ENCODE measurements at regions not wholly inside any gene's neighbourhood (a gene's known extent, or its start where the extent isn't known, plus 50 kb on each side); places are given as distances from the start of the nearest gene placed in this dataset.

GRCh38 chr9:121593066-121593465, 58.4 kb upstream of the DAB2IP start:
- no peaks in the 10 kb centered on the region for H4K20me1 ChIP-seq (ENCODE audit: control insufficient read depth, insufficient read depth)
- no peak overlapping the region for H3K4me2 ChIP-seq (ENCODE audit: control insufficient read depth, insufficient read depth)
- H3K27ac ChIP-seq (ENCODE audit: control insufficient read depth, insufficient read depth) = no peak overlapping the region
- CTCF ChIA-PET = no interaction called here
- no peak overlapping the region for H2AFZ ChIP-seq (ENCODE audit: control insufficient read depth, low read depth, low read length)
- no peak for FAIRE-seq
- no TSS peak for BruUV-seq (replicated peaks)
- no peaks in the 10 kb centered on the region for H3K79me2 ChIP-seq (ENCODE audit: control insufficient read depth, insufficient read depth, low read length)
- in situ Hi-C loops (cut with MboI) (no loop called here), intact Hi-C loops (cut with micrococcal nuclease; ENCODE audit: unreplicated experiment) (no loop called here)
- POLR2A ChIA-PET = no interaction called here
- TF ChIP-seq CBX3 (IDR thresholded peaks at IDR 0.05; ENCODE audit: borderline replicate concordance, low read depth) = no peak
- TF ChIP-seq TCF12 (IDR thresholded peaks at IDR 0.05; ENCODE audit: low read depth, low read length) = no peak
- no peak for TF ChIP-seq CREB1 (IDR thresholded peaks at IDR 0.05; ENCODE audit: low read depth)
- TF ChIP-seq, protein P1, sequence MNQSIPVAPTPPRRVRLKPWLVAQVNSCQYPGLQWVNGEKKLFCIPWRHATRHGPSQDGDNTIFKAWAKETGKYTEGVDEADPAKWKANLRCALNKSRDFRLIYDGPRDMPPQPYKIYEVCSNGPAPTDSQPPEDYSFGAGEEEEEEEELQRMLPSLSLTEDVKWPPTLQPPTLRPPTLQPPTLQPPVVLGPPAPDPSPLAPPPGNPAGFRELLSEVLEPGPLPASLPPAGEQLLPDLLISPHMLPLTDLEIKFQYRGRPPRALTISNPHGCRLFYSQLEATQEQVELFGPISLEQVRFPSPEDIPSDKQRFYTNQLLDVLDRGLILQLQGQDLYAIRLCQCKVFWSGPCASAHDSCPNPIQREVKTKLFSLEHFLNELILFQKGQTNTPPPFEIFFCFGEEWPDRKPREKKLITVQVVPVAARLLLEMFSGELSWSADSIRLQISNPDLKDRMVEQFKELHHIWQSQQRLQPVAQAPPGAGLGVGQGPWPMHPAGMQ (IDR thresholded peaks at IDR 0.05; ENCODE audit: borderline replicate concordance) = no peak
- no peak for TF ChIP-seq ZSCAN29 (IDR thresholded peaks at IDR 0.05)
- TF ChIP-seq RFX5 (IDR thresholded peaks at IDR 0.05; ENCODE audit: low read depth, low read length) = no peak
- no peak for TF ChIP-seq BCL11A (IDR thresholded peaks at IDR 0.05; ENCODE audit: low read depth, low read length)
- TF ChIP-seq, protein P2, sequence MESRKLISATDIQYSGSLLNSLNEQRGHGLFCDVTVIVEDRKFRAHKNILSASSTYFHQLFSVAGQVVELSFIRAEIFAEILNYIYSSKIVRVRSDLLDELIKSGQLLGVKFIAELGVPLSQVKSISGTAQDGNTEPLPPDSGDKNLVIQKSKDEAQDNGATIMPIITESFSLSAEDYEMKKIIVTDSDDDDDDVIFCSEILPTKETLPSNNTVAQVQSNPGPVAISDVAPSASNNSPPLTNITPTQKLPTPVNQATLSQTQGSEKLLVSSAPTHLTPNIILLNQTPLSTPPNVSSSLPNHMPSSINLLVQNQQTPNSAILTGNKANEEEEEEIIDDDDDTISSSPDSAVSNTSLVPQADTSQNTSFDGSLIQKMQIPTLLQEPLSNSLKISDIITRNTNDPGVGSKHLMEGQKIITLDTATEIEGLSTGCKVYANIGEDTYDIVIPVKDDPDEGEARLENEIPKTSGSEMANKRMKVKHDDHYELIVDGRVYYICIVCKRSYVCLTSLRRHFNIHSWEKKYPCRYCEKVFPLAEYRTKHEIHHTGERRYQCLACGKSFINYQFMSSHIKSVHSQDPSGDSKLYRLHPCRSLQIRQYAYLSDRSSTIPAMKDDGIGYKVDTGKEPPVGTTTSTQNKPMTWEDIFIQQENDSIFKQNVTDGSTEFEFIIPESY (IDR thresholded peaks at IDR 0.05) = no peak
- no peak for TF ChIP-seq ZNF622 (IDR thresholded peaks at IDR 0.05)
- no peak for TF ChIP-seq IKZF1 (conservative IDR thresholded peaks at IDR 0.05)
- no peak for TF ChIP-seq MXI1 (IDR thresholded peaks at IDR 0.05; ENCODE audit: low read depth, low read length)
- TF ChIP-seq NFYA (IDR thresholded peaks at IDR 0.05; ENCODE audit: borderline replicate concordance, low read depth, low read length) = no peak
- TF ChIP-seq, protein P3, sequence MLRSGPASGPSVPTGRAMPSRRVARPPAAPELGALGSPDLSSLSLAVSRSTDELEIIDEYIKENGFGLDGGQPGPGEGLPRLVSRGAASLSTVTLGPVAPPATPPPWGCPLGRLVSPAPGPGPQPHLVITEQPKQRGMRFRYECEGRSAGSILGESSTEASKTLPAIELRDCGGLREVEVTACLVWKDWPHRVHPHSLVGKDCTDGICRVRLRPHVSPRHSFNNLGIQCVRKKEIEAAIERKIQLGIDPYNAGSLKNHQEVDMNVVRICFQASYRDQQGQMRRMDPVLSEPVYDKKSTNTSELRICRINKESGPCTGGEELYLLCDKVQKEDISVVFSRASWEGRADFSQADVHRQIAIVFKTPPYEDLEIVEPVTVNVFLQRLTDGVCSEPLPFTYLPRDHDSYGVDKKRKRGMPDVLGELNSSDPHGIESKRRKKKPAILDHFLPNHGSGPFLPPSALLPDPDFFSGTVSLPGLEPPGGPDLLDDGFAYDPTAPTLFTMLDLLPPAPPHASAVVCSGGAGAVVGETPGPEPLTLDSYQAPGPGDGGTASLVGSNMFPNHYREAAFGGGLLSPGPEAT (IDR thresholded peaks at IDR 0.05; ENCODE audit: low read depth) = no peak
- H3K27me3 ChIP-seq (replicated peaks in 1 of 2; ENCODE audit: control insufficient read depth in 2 of 2, insufficient read depth in 2 of 2, low read length in 1 of 2) = no peaks in the 10 kb centered on the region; a peak in 3 of 4 replicates
- H3K4me3 ChIP-seq = no peak overlapping the region
- SMC1A ChIA-PET (ENCODE audit: uncharacterized antibody, unreplicated experiment) = no interaction called here
- H3K36me3 ChIP-seq (ENCODE audit: control insufficient read depth in 2 of 2, insufficient read depth in 2 of 2, low read length in 1 of 2) = no peaks in the 10 kb centered on the region
- DNase-seq (ENCODE audit: low read depth, low spot score) = no peak
- H3K9me3 ChIP-seq (replicated peaks; ENCODE audit: control insufficient read depth, insufficient read depth, low read length) = no peaks in the 10 kb centered on the region; the same call in 1 of the 3 replicates
- ATAC-seq = no peak
- no peaks in the 10 kb centered on the region for H3K4me1 ChIP-seq (ENCODE audit: control insufficient read depth, insufficient read depth, low read length)
- no peak overlapping the region for H3K9ac ChIP-seq (ENCODE audit: control insufficient read depth, insufficient read depth, low read length)
- RAD21 ChIA-PET (ENCODE audit: unreplicated experiment) = no interaction called here
- WGBS (ENCODE audit: insufficient coverage, insufficient replicate concordance, low lambda C conversion rate, missing lambda C conversion rate) = 61% methylated on average over 7 of the region's 7 CpGs
